ENCODE measurements at regions not wholly inside any gene's neighbourhood (a gene's known extent, or its start where the extent isn't known, plus 50 kb on each side); places are given as distances from the start of the nearest gene placed in this dataset.

GRCh38 chr13:82713687-82714405 is 1168.4 kb downstream of the SLITRK1 start:
- no peak for TF ChIP-seq CTCF (IDR thresholded peaks at IDR 0.05)
- no peak for TF ChIP-seq POLR2A (IDR thresholded peaks at IDR 0.05)
- TF ChIP-seq EP300 (IDR thresholded peaks at IDR 0.05), result no peak
- no peak for TF ChIP-seq POLR2AphosphoS5 (IDR thresholded peaks at IDR 0.05)

Data from sigmoid colon (tissue), 4 donors.